M059J (cell line): ENCODE measurements at regions not wholly inside any gene's neighbourhood (a gene's known extent, or its start where the extent isn't known, plus 50 kb on each side); places are given as distances from the start of the nearest gene placed in this dataset.
A peak's percentile ranks its signal among the peaks of the same experiment; 100 is the strongest.
"Not testable (repeated sequence)": the region's sequence is repeated elsewhere in the genome, so short reads cannot be mapped to it uniquely, and the experiment has no call there.

ENCODE experiments used
- DNase-seq: peaks from one replicate; pipeline ENCODE4 v3.0.0-alpha.2; 2012; ENCODE audit warnings: low read depth

DNA sequence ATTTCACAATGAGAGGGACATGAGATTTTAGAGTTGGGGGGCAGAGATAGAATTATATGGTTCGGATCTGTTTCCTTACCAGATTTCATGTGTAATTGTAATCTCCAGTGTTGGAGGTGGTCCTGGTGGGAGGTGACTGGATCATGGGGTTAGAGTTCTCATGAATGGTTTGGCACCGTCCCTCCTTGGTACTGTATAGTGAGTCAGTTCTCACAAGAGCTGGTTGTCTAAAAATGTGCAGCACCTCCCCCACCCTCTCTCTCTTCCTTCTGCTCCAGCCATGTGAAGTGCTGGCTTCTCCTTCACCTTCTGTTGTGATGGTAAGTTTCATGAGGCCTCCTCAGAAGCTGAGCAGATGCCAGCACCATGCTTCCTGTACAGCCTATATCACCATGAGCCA is 138.1 kb downstream of the SCG2 start:
- DNase-seq = peak; percentile 16

- DNase-seq = peak; percentile 98
Measured at GRCh38 chr2:223465793-223466192, 136.4 kb downstream of the SCG2 start.

GRCh38 chr2:223467196-223467595 is 135.0 kb downstream of the SCG2 start:
- DNase-seq = no peak

GRCh38 chr2:223469270-223470046 is 132.7 kb downstream of the SCG2 start:
- DNase-seq = peak; percentile 97

DNA sequence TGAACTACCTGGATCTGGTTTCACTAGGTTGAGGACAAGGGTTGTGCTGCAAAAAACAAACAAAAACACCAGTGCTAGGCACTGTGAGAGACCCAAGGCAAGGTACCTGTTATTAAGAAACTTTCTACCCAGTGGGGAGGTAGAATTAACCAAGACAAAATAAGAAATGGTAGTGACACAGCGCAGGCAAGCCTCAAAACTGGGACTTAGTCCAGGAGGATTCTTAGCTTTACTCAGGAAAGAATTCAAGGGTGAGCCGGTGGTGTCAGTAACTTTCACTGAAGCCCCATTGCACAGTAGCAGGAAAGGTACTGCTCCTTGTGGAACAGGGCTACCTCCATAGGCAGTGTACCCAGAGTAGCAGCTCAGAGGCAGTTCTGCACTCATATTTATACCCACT is 131.6 kb downstream of the SCG2 start:
- peak; percentile 25 for DNase-seq

GRCh38 chr2:223472771-223473170 is 129.4 kb downstream of the SCG2 start:
- DNase-seq = no peak

DNA sequence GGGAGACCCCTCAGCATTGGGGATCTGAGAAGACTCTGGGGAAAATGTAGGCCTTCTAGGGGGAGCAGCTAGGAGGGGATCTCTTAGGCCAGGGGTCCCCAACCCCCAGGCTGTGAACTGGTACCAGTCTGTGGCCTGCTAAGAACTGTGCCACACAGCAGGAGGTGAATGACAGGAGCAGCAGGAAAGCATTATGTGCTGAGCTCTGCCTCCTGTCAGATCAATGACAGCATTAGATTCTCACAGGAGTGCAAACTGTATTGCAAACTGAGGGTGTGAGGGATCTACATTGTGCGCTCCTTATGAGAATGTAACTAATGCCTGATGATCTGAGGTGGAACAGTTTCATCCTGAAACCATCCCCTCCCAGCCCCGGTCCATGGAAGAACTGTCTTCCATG is 127.3 kb downstream of the SCG2 start:
- DNase-seq = no peak

DNA sequence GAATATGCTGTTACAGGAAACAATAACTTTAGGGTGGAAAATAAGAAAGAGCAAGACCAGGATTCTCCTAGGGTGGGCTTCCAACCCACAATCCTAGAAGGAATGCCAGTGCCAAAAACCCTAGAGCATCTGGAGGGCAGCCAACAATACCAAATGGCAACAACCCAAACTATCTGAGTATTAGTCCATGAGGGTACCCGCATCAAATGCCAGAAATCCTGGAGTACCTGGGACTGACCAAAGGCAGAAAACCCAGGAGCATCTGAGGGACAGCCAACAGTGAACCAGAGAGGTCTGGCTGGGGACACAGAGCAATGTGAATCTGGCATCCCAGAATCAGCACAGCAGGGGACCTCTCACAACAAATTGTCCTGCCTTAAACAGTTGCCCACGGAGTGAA is 126.3 kb downstream of the SCG2 start:
- no peak for DNase-seq

GRCh38 chr2:223477318-223477717 is 124.8 kb downstream of the SCG2 start:
- peak; percentile 39 for DNase-seq

DNA sequence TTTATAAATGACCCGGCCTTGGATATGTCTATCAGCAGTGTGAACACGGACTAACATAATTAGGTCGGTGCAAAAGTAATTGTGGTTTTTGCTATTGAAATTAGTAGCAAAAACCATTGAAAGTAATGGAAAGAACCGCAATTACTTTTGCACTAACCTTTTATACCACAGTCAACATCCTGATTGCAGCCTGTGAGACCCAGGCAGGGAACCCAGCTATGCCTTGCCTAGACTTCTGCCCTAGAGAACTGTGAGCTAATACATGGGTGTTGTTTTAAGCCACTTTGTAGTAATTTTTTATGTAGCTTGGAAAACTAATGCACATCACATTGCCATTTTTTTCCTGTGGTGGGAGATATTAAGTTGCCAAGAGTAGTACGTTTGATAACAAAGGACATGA is 120.7 kb downstream of the SCG2 start:
- DNase-seq = no peak

DNA sequence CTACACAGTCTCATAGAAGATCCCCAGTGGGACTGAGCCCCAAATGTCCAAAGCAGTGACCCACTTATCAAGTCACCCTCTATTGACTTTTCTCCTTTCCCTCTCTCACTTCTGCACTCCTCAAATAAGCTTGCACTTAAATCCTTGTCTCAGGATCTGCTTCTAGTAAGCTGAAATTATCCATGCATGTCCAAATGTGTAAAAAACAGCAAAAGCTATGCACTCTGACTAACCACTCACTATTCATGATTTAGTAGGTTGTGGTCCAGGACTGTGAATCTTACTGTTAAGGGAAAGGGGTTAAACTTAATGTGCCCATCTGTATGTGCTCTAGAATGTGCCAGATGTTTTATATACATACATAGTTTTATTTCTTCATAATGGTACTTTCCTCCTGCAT is 115.4 kb downstream of the SCG2 start:
- peak; percentile 61 for DNase-seq

- DNase-seq = peak; percentile 45
Measured at GRCh38 chr2:223487214-223487846, 114.8 kb downstream of the SCG2 start.

- peak; percentile 95 for DNase-seq
Measured at GRCh38 chr2:223488814-223489213, 113.3 kb downstream of the SCG2 start.

GRCh38 chr2:223494496-223494895 is 107.7 kb downstream of the SCG2 start:
- no peak for DNase-seq

GRCh38 chr2:223494942-223495341 is 107.2 kb downstream of the SCG2 start:
- no peak for DNase-seq

- DNase-seq = not testable (repeated sequence)
Measured at GRCh38 chr2:223496853-223497252, 105.3 kb downstream of the SCG2 start.

DNA sequence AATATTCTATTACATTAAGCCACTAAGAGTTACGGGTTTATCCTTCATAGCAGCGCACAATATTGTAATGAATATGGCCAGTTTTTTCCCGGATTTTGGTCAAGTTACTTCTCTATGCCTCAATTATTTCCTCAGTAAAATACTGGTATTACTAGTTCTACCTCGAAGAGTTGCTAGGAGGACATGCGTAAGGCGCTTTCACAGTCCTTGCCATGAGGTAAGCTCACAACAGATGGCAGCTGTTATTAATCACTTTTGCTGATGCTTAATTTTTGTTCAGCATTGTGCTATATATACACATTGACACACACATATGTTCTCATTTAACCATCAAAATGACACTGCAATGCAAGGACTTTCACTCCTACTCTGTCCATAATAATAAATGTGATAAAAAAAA is 101.5 kb downstream of the SCG2 start:
- DNase-seq = no peak

GRCh38 chr2:223501641-223502040 is 100.5 kb downstream of the SCG2 start:
- DNase-seq = peak; percentile 25

- DNase-seq = no peak
Measured at GRCh38 chr2:223503746-223504145, 98.4 kb downstream of the SCG2 start.

DNA sequence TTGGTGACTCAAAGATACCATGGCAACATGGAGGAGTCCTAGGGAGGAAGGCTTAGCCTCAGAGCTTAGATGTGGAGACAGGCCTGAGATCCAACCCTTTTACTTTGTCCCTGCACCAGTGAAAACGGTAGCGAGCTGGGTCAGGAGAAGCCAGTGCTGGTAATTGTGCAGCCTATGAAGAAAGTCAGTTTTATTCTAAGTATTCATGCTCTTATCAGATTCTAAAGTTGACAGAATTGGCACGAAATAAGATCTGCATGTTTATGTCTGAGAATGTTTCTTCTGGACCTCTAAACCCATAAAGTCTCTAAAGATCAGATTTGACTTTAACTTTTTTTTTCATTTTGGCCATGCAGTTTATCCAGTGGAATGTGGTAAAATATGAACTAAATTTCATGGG is 93.8 kb downstream of the SCG2 start:
- peak; percentile 71 for DNase-seq

GRCh38 chr2:223510713-223511112 is 91.4 kb downstream of the SCG2 start:
- DNase-seq = no peak

DNA sequence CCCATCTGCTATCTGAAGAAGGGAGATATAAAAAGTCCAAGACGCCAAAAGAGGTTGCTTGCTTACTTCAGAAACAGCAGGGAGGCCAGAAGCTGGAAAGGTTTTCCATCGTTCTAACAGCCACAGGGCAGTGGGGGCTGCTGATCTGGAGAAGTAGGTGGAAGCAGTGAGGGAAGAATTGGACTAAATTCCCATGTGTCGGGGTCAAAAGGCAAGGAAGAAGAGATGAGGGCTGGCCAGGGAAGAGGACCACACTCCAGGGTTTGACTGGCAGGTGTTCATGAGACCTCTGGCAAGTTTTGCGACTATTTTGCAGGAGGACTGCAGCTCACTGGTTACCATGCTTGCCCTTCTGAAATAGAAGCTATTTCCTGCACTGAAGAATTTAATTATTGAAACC is 91.0 kb downstream of the SCG2 start:
- DNase-seq = no peak

- DNase-seq = peak; percentile 88
Measured at GRCh38 chr2:223513771-223514455, 88.2 kb downstream of the SCG2 start.
